Loucy (cell line): ENCODE measurements at regions not wholly inside any gene's neighbourhood (a gene's known extent, or its start where the extent isn't known, plus 50 kb on each side); places are given as distances from the start of the nearest gene placed in this dataset.

Source experiments
- H2AFZ ChIP-seq: fragments of 200-600 bp; sonication (generic); 2 replicates; pipeline ENCODE4 v1.6.0; 2016; ENCODE audit warnings: antibody characterized with exemption, mild to moderate bottlenecking, low read length, moderate library complexity
- H3F3A ChIP-seq: fragments of 200-600 bp; 2 replicates; pipeline ENCODE4 v1.6.0; 2016; ENCODE audit warnings: antibody characterized with exemption, low read depth, mild to moderate bottlenecking
- H3K27me3 ChIP-seq: fragments of 200-600 bp; sonication (generic); 2 replicates; pipeline ENCODE4 v1.6.1; 2014; ENCODE audit warnings: low read length, mild to moderate bottlenecking; ENCODE audit not compliant: insufficient read depth, poor library complexity, severe bottlenecking
- H3K36me3 ChIP-seq: fragments of 200-600 bp; sonication (generic); 2 replicates; pipeline ENCODE4 v1.6.1; 2016; ENCODE audit warnings: low read length; ENCODE audit not compliant: insufficient read depth
- H3K4me1 ChIP-seq: fragments of 200-600 bp; sonication (generic); 2 replicates; pipeline ENCODE4 v1.5.1; 2014; ENCODE audit warnings: low read length, mild to moderate bottlenecking; ENCODE audit not compliant: insufficient read depth, poor library complexity, severe bottlenecking
- H3K4me2 ChIP-seq: fragments of 200-600 bp; sonication (generic); 2 replicates; pipeline ENCODE4 v1.6.0; 2014; ENCODE audit warnings: antibody characterized with exemption, low read length, low read depth, mild to moderate bottlenecking; ENCODE audit not compliant: poor library complexity, severe bottlenecking
- H3K4me3 ChIP-seq: fragments of 200-600 bp; sonication (generic); 2 replicates; pipeline ENCODE4 v1.5.1; 2014; ENCODE audit warnings: low read length, mild to moderate bottlenecking, mixed read lengths; ENCODE audit not compliant: poor library complexity, severe bottlenecking
- H3K79me2 ChIP-seq: fragments of 200-600 bp; sonication (generic); 2 replicates; pipeline ENCODE4 v1.6.1; 2014; ENCODE audit warnings: low read length; ENCODE audit not compliant: insufficient read depth
- H3K9ac ChIP-seq: fragments of 200-600 bp; sonication (generic); 2 replicates; pipeline ENCODE4 v1.6.0; 2014; ENCODE audit warnings: mild to moderate bottlenecking, low read depth, low read length, moderate library complexity; ENCODE audit not compliant: poor library complexity, severe bottlenecking
- H3K9me2 ChIP-seq: fragments of 200-600 bp; sonication (generic); replicated peaks from 2 replicates; pipeline ENCODE4 v1.6.1; 2016; ENCODE audit warnings: low read depth, low read length, mixed read lengths
- H3K9me3 ChIP-seq: fragments of 200-600 bp; sonication (generic); 2 replicates; pipeline ENCODE4 v1.6.1; 2014; ENCODE audit warnings: mild to moderate bottlenecking, antibody characterized with exemption, low read length, low read depth; ENCODE audit not compliant: insufficient read depth
- H4K20me1 ChIP-seq: fragments of 200-600 bp; sonication (generic); 2 replicates; pipeline ENCODE4 v1.6.0; 2014; ENCODE audit warnings: antibody characterized with exemption, low read length, mild to moderate bottlenecking; ENCODE audit not compliant: insufficient read depth, poor library complexity, severe bottlenecking
- CTCF ChIP-seq: fragments of 200-600 bp; sonication (generic); conservative IDR thresholded peaks from 2 replicates; pipeline ENCODE4 v1.5.1; 2014; ENCODE audit warnings: mild to moderate bottlenecking, antibody characterized with exemption, low read length
- EZH2phosphoT487 ChIP-seq: fragments of 200-600 bp; IDR thresholded peaks from 2 replicates; pipeline ENCODE4 v1.6.1; 2018; ENCODE audit warnings: antibody characterized with exemption, mild to moderate bottlenecking, moderate library complexity, borderline replicate concordance

GRCh38 chr2:128821010-128821409 lies 502.3 kb upstream of the HS6ST1 start:
- H3K9ac ChIP-seq, result no peak overlapping the region
- no peak overlapping the region for H3K4me2 ChIP-seq
- H4K20me1 ChIP-seq, result no peaks in the 10 kb centered on the region
- H3K27me3 ChIP-seq, result no peaks in the 10 kb centered on the region
- TF ChIP-seq CTCF (no peak), EZH2phosphoT487 (no peak)
- no peak overlapping the region for H3K4me3 ChIP-seq
- no peaks in the 10 kb centered on the region for H3K79me2 ChIP-seq
- H3K9me3 ChIP-seq, result no peaks in the 10 kb centered on the region
- H3K36me3 ChIP-seq, result no peaks in the 10 kb centered on the region
- no peaks in the 10 kb centered on the region for H3F3A ChIP-seq
- no peaks in the 10 kb centered on the region for H3K9me2 ChIP-seq
- peaks cover 12% of the 10 kb centered on the region for H3K4me1 ChIP-seq
- no peak overlapping the region for H2AFZ ChIP-seq

GRCh38 chr2:128832946-128833663 lies 514.4 kb upstream of the HS6ST1 start:
- H3K4me1 ChIP-seq, result no peaks in the 10 kb centered on the region
- H3K36me3 ChIP-seq, result no peaks in the 10 kb centered on the region
- no peaks in the 10 kb centered on the region for H3F3A ChIP-seq
- H3K9me2 ChIP-seq, result no peaks in the 10 kb centered on the region
- H3K79me2 ChIP-seq, result no peaks in the 10 kb centered on the region
- no peaks in the 10 kb centered on the region for H3K27me3 ChIP-seq
- H3K9ac ChIP-seq, result no peak overlapping the region
- no peaks in the 10 kb centered on the region for H4K20me1 ChIP-seq
- H3K4me2 ChIP-seq, result no peak overlapping the region
- TF ChIP-seq CTCF (no peak), EZH2phosphoT487 (no peak)
- H3K9me3 ChIP-seq, result no peaks in the 10 kb centered on the region
- no peak overlapping the region for H2AFZ ChIP-seq
- H3K4me3 ChIP-seq, result no peak overlapping the region

- H3K4me2 ChIP-seq, result no peak overlapping the region
- no peaks in the 10 kb centered on the region for H3K9me2 ChIP-seq
- no peaks in the 10 kb centered on the region for H3F3A ChIP-seq
- H3K4me1 ChIP-seq, result no peaks in the 10 kb centered on the region
- no peak overlapping the region for H3K4me3 ChIP-seq
- H3K9me3 ChIP-seq, result no peaks in the 10 kb centered on the region
- H3K9ac ChIP-seq, result no peak overlapping the region
- no peaks in the 10 kb centered on the region for H3K79me2 ChIP-seq
- no peaks in the 10 kb centered on the region for H3K27me3 ChIP-seq
- no peak overlapping the region for H2AFZ ChIP-seq
- no peak for TF ChIP-seq CTCF
- no peak for TF ChIP-seq EZH2phosphoT487
- no peaks in the 10 kb centered on the region for H3K36me3 ChIP-seq
- H4K20me1 ChIP-seq, result no peaks in the 10 kb centered on the region
Observed at GRCh38 chr2:128833664-128834027, 515.0 kb upstream of the HS6ST1 start.
